HG03175 (cell line): ENCODE measurements at regions not wholly inside any gene's neighbourhood (a gene's known extent, or its start where the extent isn't known, plus 50 kb on each side); places are given as distances from the start of the nearest gene placed in this dataset.

Experiments
- ATAC-seq: cut with Tn5 transposase; IDR thresholded peaks from one replicate; pipeline ENCODE4 v1.9.1; 2021; ENCODE audit warnings: mild to moderate bottlenecking, moderate library complexity; ENCODE audit not compliant: unreplicated experiment

DNA sequence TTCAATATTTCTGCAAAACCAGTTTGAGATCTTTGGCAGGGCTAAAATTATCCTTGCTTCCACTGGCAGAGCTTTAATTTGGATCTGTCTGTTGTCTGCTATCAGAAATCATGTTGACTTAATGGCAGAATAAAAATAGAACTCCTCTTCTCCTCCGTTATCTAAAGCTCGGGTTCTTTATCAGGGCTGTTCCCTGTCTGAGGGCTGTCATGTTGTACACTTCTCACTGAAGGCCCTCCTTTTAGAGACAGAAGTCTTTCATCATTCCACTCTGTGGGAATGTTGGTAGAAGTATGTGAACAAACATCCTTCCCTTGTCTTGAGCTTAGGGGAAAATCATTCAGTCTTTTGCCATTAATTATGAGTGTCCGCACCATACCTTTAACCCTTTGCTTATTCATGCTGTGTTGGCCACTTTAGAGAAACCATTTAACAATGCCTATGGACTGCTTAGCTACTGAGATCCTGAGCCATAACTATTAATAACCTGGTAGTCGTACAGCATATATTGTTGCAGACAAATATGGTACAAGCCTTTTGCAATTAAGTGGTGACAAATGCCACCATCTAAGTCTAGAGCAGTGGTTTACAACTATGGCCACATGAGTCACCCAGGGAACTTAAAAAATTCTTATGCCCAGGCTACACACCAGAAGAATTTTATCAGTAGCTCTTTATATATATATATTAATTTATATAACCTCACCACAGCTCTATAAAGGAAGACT, 226.0 kb upstream of the TPM1 start:
- ATAC-seq = no peak

DNA sequence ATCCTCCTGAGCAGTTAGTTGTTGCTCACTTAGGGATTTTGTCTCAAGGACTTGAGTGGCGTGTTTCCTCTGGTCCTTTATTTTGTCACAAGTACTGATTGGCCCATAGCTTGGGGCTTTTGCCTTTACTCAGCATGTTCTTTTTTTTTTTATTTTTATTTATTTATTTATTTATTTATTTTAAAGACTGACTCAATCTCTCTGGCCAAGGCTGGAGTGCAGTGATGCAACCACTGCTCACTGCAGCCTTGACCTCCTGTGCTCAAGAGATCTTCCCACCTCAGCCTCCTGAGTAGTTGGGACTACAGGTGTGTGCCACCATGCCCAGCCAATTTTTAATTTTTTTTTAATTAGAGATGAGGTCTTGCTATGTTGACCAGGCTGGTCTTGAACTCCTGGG, 223.9 kb upstream of the TPM1 start:
- ATAC-seq = no peak

DNA sequence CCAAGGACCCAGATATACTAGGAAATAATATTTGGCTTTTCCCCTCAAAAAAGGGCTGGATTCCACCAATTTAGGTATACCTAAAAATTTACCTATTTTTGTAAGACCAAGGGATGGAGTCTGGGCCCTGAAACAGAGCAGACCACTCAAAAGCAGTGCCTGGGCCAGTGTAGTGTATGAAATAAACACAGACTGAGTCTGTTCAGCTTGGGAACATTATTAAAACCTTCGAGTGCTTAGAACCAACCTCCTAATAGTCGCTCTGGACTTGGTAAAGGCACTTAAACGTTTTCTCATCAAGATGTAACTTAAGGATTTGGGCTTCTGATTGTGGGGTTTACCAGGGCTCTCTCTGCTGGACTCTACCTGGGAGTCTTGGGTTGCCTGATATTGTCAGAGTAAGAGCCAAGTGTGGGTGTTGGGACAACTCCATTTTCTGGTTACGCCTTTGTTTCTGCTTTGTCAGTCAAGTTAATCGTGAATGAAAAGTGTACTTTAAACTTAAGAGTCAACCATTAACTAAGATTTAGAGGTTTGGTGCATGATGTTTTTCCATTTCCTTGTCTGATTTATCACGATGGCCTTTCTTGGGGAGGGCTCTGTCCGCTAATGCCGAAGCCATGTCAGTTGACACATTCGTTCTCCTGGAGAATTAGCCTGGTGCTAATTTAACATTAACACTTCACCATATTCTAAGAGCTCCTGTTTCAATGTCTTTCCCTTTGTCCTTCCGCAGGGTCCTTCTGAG, 221.0 kb upstream of the TPM1 start:
- ATAC-seq = no peak

DNA sequence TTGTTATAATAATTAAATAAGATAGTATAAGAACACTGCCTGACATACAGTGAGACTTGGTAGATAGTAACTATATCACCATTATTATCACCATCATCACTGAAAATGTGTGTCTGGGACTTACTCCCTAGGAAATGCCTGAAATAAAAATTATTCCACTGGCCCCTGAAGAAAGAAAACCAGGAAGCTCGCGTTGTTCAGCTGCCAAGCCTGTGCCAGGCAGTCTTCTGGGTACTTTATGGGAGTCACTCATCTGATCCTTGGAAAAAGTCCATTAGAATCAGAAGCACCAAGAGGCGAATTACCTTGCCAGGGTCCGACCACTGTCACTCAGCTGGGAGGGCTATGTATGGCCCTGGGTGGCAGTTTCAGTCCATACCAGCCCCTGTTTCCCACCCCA, 220.3 kb upstream of the TPM1 start:
- no peak for ATAC-seq

DNA sequence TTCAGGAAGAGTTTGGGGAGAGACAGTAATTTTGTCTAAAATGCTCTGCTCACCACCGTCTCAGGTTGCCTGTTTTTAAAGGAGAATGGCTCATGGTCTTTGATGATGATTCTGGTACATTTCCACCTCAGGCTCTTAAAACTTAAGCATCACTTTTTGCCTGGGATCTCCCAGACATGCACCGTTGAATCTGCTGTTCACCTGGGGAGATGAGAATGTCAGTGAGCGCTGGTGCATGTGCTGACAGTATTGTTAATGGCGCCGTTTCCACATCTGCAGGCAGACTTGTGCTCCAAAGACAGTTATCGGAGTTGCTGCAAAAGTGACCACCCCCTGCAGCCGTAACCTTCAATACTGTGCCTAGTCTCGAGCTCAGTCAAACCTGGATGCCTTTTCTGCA, 219.0 kb upstream of the TPM1 start:
- ATAC-seq = no peak

DNA sequence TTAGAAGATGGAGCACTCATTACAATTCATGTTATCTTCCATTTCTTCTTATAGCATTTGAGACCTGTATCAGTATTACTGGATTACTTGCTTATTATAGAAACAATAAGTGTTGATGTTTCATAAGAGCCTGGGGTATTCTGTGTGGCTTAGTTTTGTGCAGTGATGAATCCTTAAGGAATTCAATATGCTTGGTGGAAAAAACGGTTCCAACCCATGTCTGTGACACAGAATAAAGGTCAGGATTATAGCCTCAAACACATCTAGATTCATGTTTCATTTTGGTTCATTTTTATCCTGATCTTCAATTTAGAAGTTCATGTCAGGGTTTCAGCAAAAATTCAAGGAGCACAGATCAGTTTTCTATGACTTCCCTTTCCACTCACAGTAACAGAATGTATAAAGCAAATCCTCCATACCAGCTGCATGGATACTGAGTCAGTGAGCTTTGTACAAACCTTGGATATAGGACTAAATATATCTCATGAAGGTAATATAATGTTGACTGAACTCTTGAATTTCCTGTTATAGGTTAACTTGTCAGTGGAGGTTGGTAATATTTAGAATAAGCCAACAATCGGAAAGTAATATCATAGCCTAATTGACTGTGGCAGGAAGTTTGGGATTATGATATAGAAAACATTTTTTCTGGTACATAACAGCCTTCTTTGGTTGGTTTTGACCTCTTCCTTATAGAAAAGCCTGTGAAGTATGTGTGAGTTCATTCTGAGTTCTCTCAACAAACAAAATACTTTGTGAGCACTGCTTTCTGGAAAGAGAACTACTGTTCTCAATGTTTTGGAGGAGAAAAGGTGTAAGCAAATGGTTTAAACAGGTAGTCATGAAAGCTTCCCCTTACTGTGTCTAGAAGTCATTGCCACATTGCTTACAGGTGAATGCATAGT, 218.2 kb upstream of the TPM1 start:
- ATAC-seq = no peak

DNA sequence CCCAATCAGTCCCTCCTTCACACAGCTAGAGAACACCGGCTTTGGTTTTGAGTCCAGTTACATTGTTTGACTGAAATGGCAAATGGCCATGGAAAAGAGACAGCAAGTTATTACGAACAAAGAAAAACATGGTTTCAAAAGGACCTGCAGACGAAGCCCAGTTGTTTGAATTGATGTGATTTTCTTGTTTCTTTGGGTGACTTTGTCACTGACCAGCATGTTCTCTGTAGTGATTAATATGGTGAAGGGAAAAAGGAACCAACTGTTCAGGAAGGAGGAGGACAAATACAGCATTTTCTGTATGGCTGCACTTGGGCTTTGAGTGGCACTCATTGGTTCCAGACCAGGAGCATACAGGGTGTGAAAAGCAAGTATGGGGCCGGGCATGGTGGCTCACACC, 217.4 kb upstream of the TPM1 start:
- no peak for ATAC-seq

DNA sequence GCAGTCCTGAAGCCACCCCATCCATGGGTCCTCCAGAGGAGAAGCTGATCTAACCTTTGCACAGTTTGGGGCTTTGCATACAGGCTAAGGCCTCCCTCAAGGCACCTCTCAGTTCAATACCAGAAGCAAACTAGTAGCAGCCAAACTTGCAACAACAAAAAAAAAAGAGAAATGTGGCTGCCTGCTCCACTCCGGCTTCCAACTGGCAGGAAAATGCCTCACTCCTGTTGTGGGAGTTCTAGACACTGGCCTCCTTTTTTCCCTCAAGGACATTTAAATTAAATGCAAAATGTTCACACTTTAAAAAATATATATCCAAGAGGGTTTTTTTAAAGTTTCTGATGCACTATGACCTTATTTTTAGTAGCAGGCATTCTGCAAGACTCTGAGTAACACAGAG, 216.0 kb upstream of the TPM1 start:
- ATAC-seq = no peak

DNA sequence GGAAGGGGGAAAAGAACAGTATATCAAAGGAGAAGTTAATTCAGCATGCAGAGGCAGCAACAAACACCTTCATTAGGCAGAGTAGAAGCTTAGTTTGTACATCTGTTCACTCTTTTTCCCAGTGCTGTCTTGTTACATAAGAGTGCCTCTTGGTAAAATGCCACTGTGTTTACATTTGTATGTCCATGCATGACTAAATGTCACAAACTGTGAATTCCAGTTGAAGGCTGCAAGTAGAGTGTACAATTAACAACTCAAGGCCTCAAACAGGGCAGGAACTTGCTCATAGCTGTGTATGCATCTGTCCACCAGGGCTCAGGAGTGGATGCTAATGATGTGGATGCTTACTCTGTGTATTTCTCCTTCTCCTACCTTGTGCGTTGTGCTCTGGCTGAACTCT, 214.2 kb upstream of the TPM1 start:
- ATAC-seq = no peak

DNA sequence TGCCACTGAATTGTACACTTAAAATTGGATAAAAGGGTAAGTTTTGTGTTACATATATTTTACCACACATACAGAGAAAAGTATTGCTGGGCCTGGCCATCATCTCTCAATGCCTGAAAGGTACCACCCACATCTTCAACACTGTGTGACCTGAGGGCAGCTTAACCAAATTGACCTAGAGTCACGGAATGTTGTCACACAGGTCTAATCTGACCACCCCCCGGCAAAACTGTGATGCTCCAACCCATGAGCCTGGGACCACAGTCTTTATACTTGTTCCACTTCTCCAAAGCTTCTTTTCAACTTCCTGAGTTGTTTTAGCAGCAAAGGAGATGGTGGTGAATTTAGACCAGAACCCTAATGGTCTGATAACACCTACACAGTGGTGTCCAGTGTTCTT, 210.3 kb upstream of the TPM1 start:
- no peak for ATAC-seq

DNA sequence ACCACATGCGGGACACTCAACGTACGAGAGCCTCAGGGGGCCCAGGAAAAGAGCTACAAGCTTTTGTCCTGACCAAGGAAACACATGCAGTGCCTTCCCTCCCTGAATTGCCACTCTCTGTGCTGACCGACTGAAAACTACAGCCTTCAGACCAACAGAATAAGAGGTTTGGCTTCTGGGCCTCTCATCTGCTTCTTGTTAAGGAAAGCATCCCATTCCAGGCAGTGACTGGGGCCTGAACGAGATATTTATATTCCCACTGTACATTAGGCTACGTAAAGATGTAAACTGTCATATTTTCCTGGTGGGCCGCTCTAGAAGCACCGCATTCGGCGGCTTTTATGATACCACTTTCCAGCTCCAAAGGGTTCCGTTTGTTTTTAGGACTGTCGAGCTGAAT, 208.9 kb upstream of the TPM1 start:
- no peak for ATAC-seq

DNA sequence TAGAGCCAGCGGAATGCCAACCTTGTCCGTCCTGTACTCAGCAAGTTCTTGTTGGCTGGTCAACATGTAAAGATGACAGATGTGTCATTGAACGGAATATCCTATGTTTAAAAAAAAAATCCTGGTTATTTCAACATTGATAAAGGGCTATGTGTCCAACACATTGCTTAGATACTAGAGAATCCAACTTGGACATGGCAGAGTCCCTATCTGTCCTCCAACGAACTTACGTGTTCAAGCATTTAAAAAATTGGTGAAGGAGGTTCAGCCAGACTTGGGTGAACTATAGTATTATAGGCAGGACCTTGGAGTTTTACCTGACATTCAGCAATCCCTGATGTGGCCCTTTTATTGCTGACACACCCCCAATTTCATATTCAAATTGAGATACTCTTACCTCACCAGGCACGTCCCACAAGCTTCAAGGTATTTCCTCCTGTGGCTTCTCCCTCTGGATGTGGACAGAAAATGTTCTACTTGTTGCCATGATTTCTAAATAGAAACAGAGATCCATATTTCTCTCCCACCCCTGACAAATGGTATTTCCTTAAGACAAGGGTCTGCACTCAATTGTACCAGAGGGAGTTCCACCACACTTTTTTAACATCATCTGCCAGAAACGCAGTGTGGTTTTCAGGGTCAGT, 207.7 kb upstream of the TPM1 start:
- no peak for ATAC-seq

DNA sequence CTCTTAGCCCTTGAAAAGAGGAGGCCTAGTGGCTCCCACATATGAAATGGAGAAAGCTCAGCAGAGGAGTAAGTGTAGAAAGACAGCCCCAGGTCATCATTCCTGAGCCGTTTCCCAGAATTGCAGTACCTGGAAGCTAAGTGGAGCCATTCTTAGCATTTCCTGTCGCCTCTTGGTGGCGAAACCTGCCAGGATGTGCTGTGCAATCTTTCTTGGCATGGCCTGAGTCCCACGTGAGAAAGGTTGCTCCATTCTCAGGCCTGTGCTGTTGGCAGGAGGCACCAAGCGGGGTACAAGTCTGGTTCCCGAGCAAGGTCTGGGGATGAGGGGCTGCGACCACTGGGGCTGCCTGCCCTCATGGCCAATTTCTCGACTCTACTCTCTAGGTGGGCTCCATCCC, 207.2 kb upstream of the TPM1 start:
- ATAC-seq = no peak

DNA sequence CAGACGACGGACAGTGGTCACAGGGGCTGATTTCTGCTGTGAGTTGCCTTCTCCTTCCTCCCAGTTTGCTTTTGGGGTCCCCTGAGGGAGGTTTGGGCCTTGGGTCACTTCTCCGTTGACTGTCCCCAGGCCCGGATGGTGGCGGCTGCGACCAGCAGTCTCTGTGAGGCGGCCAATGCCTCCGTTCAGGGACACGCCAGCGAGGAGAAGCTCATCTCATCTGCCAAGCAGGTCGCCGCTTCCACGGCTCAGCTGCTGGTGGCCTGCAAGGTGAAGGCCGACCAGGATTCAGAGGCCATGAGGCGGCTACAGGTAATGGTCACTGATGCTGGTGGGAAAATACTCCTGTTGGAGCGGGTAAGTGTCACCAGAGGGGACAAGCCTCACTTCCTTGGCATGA, 206.8 kb upstream of the TPM1 start:
- ATAC-seq = no peak

DNA sequence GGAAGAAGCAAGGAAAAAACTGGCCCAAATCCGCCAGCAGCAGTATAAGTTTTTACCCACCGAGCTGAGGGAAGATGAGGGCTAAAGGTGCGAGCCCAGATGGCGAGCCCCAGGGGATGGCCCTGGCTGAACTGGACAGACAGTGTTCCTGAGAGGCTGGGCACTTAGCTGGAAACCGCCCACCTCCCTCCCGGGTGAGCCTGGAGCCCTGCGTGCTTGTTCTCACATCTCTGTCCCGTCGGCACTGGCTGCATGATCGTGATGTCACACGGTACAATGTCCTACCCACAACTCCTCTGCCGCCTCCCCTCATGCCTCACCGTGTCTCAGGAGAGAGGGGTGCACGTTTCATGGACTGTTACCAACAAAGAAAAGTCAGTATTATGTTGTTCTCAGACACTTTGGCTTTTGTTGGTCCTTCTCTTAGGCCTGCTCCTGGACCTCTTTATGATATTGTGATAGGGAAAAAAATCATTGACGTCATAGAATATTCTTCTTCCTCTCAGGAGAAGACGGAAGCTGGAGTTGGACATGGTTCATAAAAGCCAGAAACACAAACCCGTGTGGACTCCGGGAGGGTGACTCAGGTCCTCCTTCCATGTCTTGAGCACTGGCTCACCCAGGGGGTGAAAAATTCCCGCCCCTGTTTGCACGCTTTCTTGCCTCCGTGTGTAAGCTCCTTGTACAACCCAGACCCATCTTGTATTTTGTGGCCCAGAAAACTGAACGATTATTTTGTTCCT, 201.8 kb upstream of the TPM1 start:
- no peak for ATAC-seq

DNA sequence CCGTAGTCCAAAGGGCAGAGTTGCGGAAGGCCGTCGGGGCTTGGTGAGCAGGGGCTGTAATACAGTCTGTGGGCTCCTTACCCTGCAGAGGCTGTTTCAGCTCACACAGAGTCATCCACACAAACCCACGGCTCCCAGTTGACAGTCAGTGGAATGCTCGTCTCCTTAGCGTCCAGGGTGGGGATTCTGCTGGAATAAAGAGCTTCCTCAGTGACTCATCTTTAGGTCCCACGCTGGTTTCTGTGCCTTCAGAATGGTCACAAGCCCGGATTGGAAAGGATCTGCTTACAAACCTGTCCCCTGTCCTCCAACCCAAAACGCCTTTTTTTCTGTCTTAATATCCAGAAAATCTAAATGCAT, 201.3 kb upstream of the TPM1 start:
- ATAC-seq = no peak

DNA sequence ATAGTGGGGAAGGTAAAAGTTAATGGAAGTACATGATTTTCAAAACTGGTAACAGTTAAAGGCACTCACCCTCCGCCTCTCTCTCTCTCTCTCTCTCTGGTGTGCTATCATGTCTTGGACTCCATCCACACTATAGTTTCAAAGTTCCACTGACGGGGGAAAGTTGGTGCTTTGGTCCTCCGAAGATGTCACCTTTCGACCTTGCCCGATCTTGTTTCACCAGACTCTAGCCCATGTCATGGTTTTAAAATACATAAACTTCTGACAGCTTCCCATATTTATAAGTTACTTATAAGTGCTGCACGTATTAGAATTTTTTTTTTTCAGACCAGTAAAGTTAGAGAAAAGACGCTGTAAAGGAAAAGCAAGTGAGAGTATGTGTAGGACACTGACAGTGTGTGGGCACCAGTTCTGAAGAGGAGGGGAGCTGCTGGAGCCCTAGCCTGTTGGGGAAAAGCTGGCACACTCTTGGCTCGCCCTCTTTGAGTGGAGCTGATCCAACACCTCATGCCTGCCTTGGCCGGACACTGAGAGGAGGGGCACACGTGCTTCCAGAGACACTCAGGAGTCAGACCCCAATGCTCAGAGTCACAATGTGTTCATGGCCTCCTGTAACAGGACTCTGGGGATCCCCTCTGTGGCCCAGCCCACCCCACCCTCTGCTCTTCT, 200.5 kb upstream of the TPM1 start:
- no peak for ATAC-seq

DNA sequence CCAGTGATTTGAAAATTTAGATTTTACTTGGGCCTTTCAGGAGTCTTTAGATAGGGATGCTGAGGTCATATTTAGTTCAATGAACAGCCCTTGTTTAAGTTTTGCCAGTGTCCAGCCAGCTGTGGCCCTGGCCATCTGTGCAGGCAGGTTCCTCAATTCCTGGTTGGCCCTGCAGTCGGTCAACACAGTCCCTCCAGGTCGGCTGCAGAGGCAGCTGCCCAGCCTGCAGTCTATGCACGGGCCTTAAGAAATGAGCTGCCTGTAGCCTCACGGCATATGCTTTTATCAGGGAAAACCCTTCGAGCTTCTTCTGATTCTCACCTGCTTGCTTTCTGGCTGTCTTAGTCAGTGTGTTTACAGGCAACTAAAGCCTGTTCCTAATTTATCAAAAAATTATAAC, 199.2 kb upstream of the TPM1 start:
- ATAC-seq = no peak

DNA sequence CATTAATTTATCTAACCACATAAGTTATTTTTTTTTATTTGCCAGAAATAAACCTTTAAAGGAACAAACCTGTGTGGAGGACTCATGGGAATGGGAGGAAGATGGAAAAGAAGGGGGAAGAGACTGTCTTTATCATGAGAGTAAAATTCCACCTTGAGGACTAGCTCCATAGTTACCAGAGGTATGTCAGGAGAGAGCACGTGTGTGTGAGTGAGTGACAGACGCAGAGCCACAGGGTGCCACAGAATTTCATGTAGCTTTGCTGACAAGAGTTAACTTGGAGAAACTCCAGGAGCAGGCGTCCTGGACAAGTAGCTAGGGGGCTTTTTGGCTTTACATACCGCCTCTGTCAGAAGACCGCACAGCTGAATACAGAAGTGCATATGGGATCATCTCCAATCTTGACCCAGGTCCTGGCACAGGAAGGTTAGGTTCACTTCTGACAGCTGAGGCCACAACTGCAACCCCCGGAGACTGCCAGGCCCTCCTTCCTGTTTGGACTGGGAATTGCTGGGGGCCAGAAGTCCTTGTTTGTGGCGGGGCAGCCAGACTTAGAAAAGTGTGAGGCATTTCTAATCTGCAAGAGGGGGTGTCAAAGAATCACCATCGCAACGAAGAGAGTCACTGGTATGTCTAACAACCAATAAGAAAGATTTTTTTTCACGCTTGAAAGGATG, 197.8 kb upstream of the TPM1 start:
- ATAC-seq = no peak
